HEK293T (cell line): ENCODE measurements at regions not wholly inside any gene's neighbourhood (a gene's known extent, or its start where the extent isn't known, plus 50 kb on each side); places are given as distances from the start of the nearest gene placed in this dataset.

Experiments used
- ARNT ChIP-seq: fragments of 450-650 bp; IDR thresholded peaks from 2 replicates; pipeline ENCODE4 v1.6.1; 2017; ENCODE audit warnings: mild to moderate bottlenecking
- BHLHE40 ChIP-seq: fragments of 450-650 bp; IDR thresholded peaks from 2 replicates; pipeline ENCODE4 v1.6.1; 2016; ENCODE audit warnings: mild to moderate bottlenecking, moderate library complexity, borderline replicate concordance
- FOXA1 ChIP-seq: fragments of 450-650 bp; IDR thresholded peaks from 2 replicates; pipeline ENCODE4 v1.6.1; 2016; ENCODE audit warnings: mild to moderate bottlenecking
- FOXK2 ChIP-seq: fragments of 450-650 bp; IDR thresholded peaks from 2 replicates; pipeline ENCODE4 v1.6.1; 2016; ENCODE audit warnings: mild to moderate bottlenecking
- FOXM1 ChIP-seq: fragments of 450-650 bp; IDR thresholded peaks from 2 replicates; pipeline ENCODE4 v1.6.1; 2017; ENCODE audit warnings: mild to moderate bottlenecking, borderline replicate concordance
- HDGF ChIP-seq: fragments of 450-650 bp; IDR thresholded peaks from 2 replicates; pipeline ENCODE4 v1.6.1; 2017; ENCODE audit warnings: antibody characterized with exemption, borderline replicate concordance
- PKNOX1 ChIP-seq: fragments of 450-650 bp; IDR thresholded peaks from 2 replicates; pipeline ENCODE4 v1.6.1; 2016
- SP1 ChIP-seq: fragments of 450-650 bp; IDR thresholded peaks from 2 replicates; pipeline ENCODE4 v1.6.1; 2017
- SUZ12 ChIP-seq: fragments of 450-650 bp; IDR thresholded peaks from 2 replicates; pipeline ENCODE4 v1.6.1; 2016; ENCODE audit warnings: mild to moderate bottlenecking
- TARDBP ChIP-seq: fragments of 450-650 bp; IDR thresholded peaks from 2 replicates; pipeline ENCODE4 v1.6.1; 2016
- ZNF384 ChIP-seq: fragments of 450-650 bp; IDR thresholded peaks from 2 replicates; pipeline ENCODE4 v1.6.1; 2016

DNA sequence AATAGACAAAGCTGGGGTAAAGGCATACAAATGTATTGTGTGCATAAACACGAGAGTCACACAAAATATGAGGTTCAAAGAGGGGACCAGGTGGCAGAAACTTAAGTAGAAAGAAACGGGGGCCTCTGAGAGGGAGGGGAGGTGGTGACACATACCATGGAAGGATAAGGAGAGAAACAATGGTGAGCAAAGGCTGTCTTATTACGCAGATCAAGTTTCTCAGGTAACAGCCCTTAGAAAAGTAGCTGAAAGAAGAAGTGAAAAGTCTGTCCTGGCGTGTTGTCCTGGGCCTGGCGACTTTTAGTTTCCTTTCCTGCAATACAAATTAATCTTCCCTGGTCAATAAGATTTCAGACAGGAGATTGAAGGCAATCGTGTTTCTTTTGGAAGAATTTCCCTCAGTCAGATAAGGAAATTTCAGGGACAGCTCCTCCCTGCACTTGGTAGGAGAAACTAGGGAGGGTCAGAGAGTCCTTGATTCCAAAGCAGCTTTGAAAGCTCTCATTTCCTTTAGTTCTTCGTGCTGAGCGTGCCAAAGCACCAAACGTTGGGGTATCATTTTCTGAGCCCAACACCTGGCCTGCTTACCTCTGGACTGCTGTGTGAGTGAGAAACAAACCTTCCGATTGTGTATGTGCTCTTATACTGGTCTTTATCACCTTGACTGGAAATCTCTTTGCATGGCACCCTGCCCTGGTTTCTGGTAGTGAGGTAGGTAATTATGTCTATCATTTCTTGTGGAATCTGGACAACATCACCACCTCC, 676.7 kb upstream of the LCORL start:
- no peak for TF ChIP-seq SP1
- no peak for TF ChIP-seq ZNF384
- TF ChIP-seq HDGF: no peak
- TF ChIP-seq ARNT: no peak
- no peak for TF ChIP-seq PKNOX1
- TF ChIP-seq BHLHE40: no peak
- TF ChIP-seq FOXK2: no peak
- no peak for TF ChIP-seq FOXA1
- no peak for TF ChIP-seq SUZ12
- TF ChIP-seq TARDBP: no peak
- no peak for TF ChIP-seq FOXM1
